ENCODE measurements at regions not wholly inside any gene's neighbourhood (a gene's known extent, or its start where the extent isn't known, plus 50 kb on each side); places are given as distances from the start of the nearest gene placed in this dataset.
"Not testable (repeated sequence)": the region's sequence is repeated elsewhere in the genome, so short reads cannot be mapped to it uniquely, and the experiment has no call there.

GRCh38 chr21:7776035-7776434 lies 2745.3 kb upstream of the TPTE start:
- Mint-ChIP-seq H3K4me3 (peak overlapping the region; percentile 45 to 88 (median 73)), H3K27ac (peak overlapping the region; percentile 74 to 99 (median 94))
- H3K4me1 ChIP-seq (ENCODE audit: insufficient read depth, low read length); H3K4me1 Mint-ChIP-seq; CTCF ChIA-PET; H3K9me3 Mint-ChIP-seq; H3K27ac ChIP-seq (ENCODE audit: low read depth, low read length); H3K36me3 Mint-ChIP-seq; DNase-seq; H3K4me3 ChIP-seq (ENCODE audit: low read length); H3K27me3 ChIP-seq (ENCODE audit: insufficient read depth, low read length, poor library complexity, severe bottlenecking); POLR2A ChIA-PET; H3K36me3 ChIP-seq (ENCODE audit: insufficient read depth, low read length); H3K27me3 Mint-ChIP-seq; H3K9me3 ChIP-seq (ENCODE audit: low read length): not testable (repeated sequence)

GRCh38 chr21:7776622-7777021 lies 2744.8 kb upstream of the TPTE start:
- H3K9me3 ChIP-seq (ENCODE audit: low read length); H3K9me3 Mint-ChIP-seq; H3K4me3 ChIP-seq (ENCODE audit: low read length); H3K4me3 Mint-ChIP-seq; H3K27ac Mint-ChIP-seq; CTCF ChIA-PET; H3K27me3 ChIP-seq (ENCODE audit: insufficient read depth, low read length, poor library complexity, severe bottlenecking); DNase-seq; H3K36me3 ChIP-seq (ENCODE audit: insufficient read depth, low read length); POLR2A ChIA-PET; H3K36me3 Mint-ChIP-seq; H3K4me1 ChIP-seq (ENCODE audit: insufficient read depth, low read length); H3K27ac ChIP-seq (ENCODE audit: low read depth, low read length); H3K27me3 Mint-ChIP-seq; H3K4me1 Mint-ChIP-seq: not testable (repeated sequence)

DNA sequence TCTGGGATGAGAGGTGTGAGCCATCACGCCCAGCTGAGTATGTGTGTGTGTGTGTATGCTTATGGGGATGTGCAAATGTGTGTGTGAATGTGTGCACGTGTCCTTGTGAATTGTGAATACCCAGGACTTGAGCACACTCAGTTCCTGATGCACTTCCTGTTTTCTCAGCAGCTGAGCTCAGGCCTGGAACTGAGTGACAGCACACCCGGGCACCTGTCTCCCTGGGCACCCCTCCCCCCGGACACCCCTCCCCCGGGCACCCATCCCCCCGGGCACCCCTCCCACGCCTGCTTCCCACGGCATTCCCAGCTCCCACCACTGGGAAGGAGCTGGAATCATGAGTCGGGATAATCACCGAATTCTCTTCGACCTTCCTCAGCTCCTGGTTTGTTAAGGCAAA lies 2744.1 kb upstream of the TPTE start:
- H3K9me3 ChIP-seq (ENCODE audit: low read length); H3K27ac ChIP-seq (ENCODE audit: low read depth, low read length); H3K36me3 ChIP-seq (ENCODE audit: insufficient read depth, low read length); H3K27me3 ChIP-seq (ENCODE audit: insufficient read depth, low read length, poor library complexity, severe bottlenecking); H3K36me3 Mint-ChIP-seq; H3K9me3 Mint-ChIP-seq; H3K27me3 Mint-ChIP-seq; CTCF ChIA-PET; H3K4me3 ChIP-seq (ENCODE audit: low read length); H3K27ac Mint-ChIP-seq; H3K4me3 Mint-ChIP-seq; POLR2A ChIA-PET; H3K4me1 ChIP-seq (ENCODE audit: insufficient read depth, low read length); H3K4me1 Mint-ChIP-seq: not testable (repeated sequence)
- DNase-seq = peak in 1 of 5 donors; percentile 9

DNA sequence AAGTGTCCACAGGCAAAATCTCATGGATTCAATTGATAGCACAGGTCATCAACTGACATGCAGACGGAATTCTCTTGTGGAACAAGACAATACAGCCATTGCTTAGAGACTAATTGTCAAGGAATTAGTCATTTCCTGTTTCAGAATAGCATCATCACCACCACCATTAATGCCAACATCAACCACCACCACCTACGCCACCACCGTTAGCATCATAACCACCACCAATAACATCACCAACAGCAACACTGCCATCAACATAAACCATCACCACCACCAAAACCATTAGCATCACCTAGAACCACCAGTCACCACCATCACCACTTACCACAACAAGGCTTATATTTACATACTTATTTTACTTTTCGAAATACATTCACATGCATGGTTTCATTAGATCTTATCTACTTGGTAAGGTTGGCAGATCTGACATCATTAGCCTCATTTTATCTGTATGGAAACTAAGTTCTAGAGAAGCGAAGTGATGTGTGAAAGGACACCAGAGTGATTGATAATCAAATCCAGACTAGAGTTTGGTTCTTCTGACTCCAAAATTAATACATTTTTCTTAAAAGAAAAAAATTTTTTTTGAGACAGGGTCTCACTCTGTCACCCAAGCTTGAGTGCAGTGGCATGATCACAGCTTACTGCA lies 2733.8 kb upstream of the TPTE start:
- H3K4me3 ChIP-seq (ENCODE audit: low read length); H3K27me3 Mint-ChIP-seq; H3K4me1 Mint-ChIP-seq; H3K9me3 ChIP-seq (ENCODE audit: low read length); H3K27me3 ChIP-seq (ENCODE audit: insufficient read depth, low read length, poor library complexity, severe bottlenecking); H3K36me3 ChIP-seq (ENCODE audit: insufficient read depth, low read length); H3K27ac Mint-ChIP-seq; H3K4me1 ChIP-seq (ENCODE audit: insufficient read depth, low read length); POLR2A ChIA-PET; CTCF ChIA-PET; H3K27ac ChIP-seq (ENCODE audit: low read depth, low read length); H3K4me3 Mint-ChIP-seq; H3K9me3 Mint-ChIP-seq; DNase-seq; H3K36me3 Mint-ChIP-seq: not testable (repeated sequence)

DNA sequence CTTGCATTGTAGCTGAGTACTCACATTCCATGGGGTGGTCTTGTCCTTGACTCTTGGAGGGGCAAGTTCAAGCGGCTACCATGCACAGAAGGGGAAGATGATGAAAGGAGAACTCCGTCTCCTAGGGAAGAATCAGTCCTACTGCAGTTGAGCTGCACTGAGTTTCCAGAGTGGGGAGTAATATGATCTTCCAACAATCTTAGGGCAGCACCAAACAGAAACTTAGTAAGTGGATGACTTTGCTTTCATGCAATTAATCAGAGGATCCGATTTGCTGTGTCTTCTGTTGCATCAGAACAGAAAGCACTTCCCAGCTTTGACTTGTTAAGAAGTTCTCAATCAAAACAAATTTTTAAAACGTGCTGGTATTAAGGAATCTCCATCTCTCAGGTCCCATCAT lies 2727.6 kb upstream of the TPTE start:
- H3K4me1 Mint-ChIP-seq; H3K36me3 ChIP-seq (ENCODE audit: insufficient read depth, low read length); H3K4me3 ChIP-seq (ENCODE audit: low read length); H3K36me3 Mint-ChIP-seq; H3K27me3 Mint-ChIP-seq; DNase-seq; H3K27ac ChIP-seq (ENCODE audit: low read depth, low read length); POLR2A ChIA-PET; H3K27me3 ChIP-seq (ENCODE audit: insufficient read depth, low read length, poor library complexity, severe bottlenecking); H3K27ac Mint-ChIP-seq; H3K9me3 ChIP-seq (ENCODE audit: low read length); H3K4me3 Mint-ChIP-seq; H3K4me1 ChIP-seq (ENCODE audit: insufficient read depth, low read length); CTCF ChIA-PET; H3K9me3 Mint-ChIP-seq: not testable (repeated sequence)

DNA sequence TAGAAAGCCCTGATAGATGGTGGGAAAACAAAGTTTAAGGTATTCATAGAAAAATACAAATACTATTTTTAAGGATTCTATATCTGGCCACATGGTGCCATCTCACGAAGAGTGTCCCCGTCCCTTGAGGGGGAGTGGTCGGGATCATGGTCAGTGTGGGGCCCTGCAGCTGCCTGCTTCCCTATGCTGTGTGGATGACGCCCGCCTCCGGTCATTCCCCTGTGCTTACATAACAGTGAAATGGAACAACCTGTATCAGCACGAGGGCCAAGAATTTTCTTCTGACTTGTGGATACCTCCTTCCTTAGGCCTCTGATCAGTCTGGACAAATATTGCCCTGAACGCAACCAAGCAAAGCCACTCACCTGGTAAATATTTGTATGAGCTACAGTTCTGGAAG lies 2724.1 kb upstream of the TPTE start:
- H3K36me3 ChIP-seq (ENCODE audit: insufficient read depth, low read length); H3K4me1 Mint-ChIP-seq; H3K4me3 Mint-ChIP-seq; H3K27me3 ChIP-seq (ENCODE audit: insufficient read depth, low read length, poor library complexity, severe bottlenecking); POLR2A ChIA-PET; CTCF ChIA-PET; H3K9me3 ChIP-seq (ENCODE audit: low read length); H3K27ac ChIP-seq (ENCODE audit: low read depth, low read length); H3K4me1 ChIP-seq (ENCODE audit: insufficient read depth, low read length); H3K4me3 ChIP-seq (ENCODE audit: low read length); H3K27me3 Mint-ChIP-seq; H3K36me3 Mint-ChIP-seq; DNase-seq; H3K27ac Mint-ChIP-seq; H3K9me3 Mint-ChIP-seq: not testable (repeated sequence)

- H3K27me3 ChIP-seq (ENCODE audit: insufficient read depth, low read length, poor library complexity, severe bottlenecking); CTCF ChIA-PET; DNase-seq: not testable (repeated sequence)
Observed at GRCh38 chr21:7798446-7798845, 2722.9 kb upstream of the TPTE start.

DNA sequence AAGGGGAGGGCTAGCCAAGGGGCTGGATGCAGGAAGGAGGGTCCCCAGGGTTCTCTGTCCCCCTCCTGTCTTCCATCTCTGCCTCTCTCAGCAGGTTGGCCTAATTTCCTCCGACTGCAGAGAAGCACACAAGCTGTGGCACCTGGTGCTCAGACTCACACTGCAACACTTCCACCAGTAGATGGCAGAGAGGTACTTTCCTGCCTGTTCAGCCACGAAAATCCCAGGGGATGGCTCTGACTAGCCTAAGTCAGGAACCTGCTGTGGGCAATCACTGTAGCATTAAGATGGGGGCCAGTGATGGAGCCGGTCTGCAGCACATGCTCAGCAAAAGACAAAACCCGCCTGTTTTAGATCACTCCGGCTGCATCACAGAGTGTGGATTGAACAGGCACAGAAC lies 2721.7 kb upstream of the TPTE start:
- H3K4me3 Mint-ChIP-seq; H3K4me1 Mint-ChIP-seq; H3K36me3 Mint-ChIP-seq; H3K9me3 Mint-ChIP-seq; DNase-seq; H3K4me3 ChIP-seq (ENCODE audit: low read length); H3K4me1 ChIP-seq (ENCODE audit: insufficient read depth, low read length); H3K9me3 ChIP-seq (ENCODE audit: low read length); H3K36me3 ChIP-seq (ENCODE audit: insufficient read depth, low read length); H3K27me3 Mint-ChIP-seq; CTCF ChIA-PET; H3K27ac ChIP-seq (ENCODE audit: low read depth, low read length); H3K27ac Mint-ChIP-seq; POLR2A ChIA-PET; H3K27me3 ChIP-seq (ENCODE audit: insufficient read depth, low read length, poor library complexity, severe bottlenecking): not testable (repeated sequence)

More at GRCh38 chr21:7798446-7798845, 2722.9 kb upstream of the TPTE start:
- H3K4me1 Mint-ChIP-seq; H3K9me3 Mint-ChIP-seq; H3K27ac ChIP-seq (ENCODE audit: low read depth, low read length); H3K27ac Mint-ChIP-seq; H3K36me3 Mint-ChIP-seq; H3K4me3 ChIP-seq (ENCODE audit: low read length); H3K4me1 ChIP-seq (ENCODE audit: insufficient read depth, low read length); H3K9me3 ChIP-seq (ENCODE audit: low read length); H3K4me3 Mint-ChIP-seq; POLR2A ChIA-PET; H3K36me3 ChIP-seq (ENCODE audit: insufficient read depth, low read length); H3K27me3 Mint-ChIP-seq: not testable (repeated sequence)

DNA sequence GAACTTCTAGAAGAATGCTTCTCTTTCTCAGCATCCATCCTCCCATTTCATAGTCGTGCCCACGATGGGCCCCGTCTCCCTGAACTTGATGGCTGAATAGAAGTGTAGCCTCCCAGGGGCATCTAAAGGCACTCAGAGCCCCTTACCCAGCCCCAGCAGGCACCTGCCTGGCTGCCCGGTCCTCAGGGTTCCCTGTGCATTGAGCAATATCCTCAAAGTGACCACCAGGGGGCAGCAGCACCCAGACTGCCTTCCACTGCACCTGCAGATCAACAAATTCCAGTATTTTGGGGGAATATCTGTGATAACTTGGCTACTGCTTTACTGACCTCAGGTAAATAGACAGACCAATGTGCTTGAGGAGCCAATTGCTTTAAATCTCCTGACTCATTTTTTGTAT lies 2707.9 kb upstream of the TPTE start:
- H3K36me3 Mint-ChIP-seq; H3K4me1 ChIP-seq (ENCODE audit: insufficient read depth, low read length); H3K4me3 ChIP-seq (ENCODE audit: low read length); H3K9me3 Mint-ChIP-seq; H3K9me3 ChIP-seq (ENCODE audit: low read length); H3K27ac Mint-ChIP-seq; H3K36me3 ChIP-seq (ENCODE audit: insufficient read depth, low read length); H3K27me3 Mint-ChIP-seq; DNase-seq; H3K4me3 Mint-ChIP-seq; POLR2A ChIA-PET; H3K4me1 Mint-ChIP-seq; H3K27me3 ChIP-seq (ENCODE audit: insufficient read depth, low read length, poor library complexity, severe bottlenecking); H3K27ac ChIP-seq (ENCODE audit: low read depth, low read length); CTCF ChIA-PET: not testable (repeated sequence)

Data from CD8-positive, alpha-beta memory T cell (primary cell).